ENCODE measurements at regions not wholly inside any gene's neighbourhood (a gene's known extent, or its start where the extent isn't known, plus 50 kb on each side); places are given as distances from the start of the nearest gene placed in this dataset.

DNA sequence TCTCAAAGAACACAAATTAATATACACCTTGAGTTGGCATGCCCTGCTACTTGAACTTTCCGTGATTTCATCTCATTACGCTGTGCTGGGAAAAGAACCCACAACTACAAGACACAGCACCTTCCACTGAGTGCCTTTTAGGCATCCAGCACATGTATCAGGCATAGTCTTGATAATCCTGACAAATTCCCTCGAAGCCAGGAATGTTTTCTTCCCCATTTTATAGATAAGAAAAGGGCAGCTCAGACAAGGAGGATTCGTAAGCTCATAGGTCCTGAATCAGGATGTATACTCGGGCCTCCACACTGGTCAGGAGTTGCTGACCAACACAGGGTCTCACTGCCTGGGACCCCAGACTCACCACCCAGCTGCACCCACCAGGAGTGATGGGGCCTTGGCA lies 368.6 kb downstream of the TNS3 start:
- no peak for TF ChIP-seq FOXK2 (IDR thresholded peaks at IDR 0.05)
- TF ChIP-seq LEF1 (IDR thresholded peaks at IDR 0.05; ENCODE audit: borderline replicate concordance) = no peak
- TF ChIP-seq ELF4 (IDR thresholded peaks at IDR 0.05) = no peak
- TF ChIP-seq HDGF (IDR thresholded peaks at IDR 0.05; ENCODE audit: borderline replicate concordance) = no peak
- TF ChIP-seq CTBP1 (IDR thresholded peaks at IDR 0.05; ENCODE audit: borderline replicate concordance) = no peak
- TF ChIP-seq TARDBP (IDR thresholded peaks at IDR 0.05) = no peak
- TF ChIP-seq L3MBTL2 (conservative IDR thresholded peaks at IDR 0.05) = no peak
- TF ChIP-seq NFRKB (IDR thresholded peaks at IDR 0.05) = no peak
- no peak for TF ChIP-seq FOXA1 (IDR thresholded peaks at IDR 0.05)
- TF ChIP-seq ARNT (IDR thresholded peaks at IDR 0.05) = no peak
- no peak for TF ChIP-seq FOXM1 (IDR thresholded peaks at IDR 0.05; ENCODE audit: borderline replicate concordance)

All from HEK293T (cell line).